Non-pigmented ciliary epithelial cell (primary cell): ENCODE measurements at regions not wholly inside any gene's neighbourhood (a gene's known extent, or its start where the extent isn't known, plus 50 kb on each side); places are given as distances from the start of the nearest gene placed in this dataset.

Source experiments
- DNase-seq: peaks from one replicate; pipeline ENCODE4 v3.0.0-alpha.2; 2010; ENCODE audit warnings: low read depth

DNA sequence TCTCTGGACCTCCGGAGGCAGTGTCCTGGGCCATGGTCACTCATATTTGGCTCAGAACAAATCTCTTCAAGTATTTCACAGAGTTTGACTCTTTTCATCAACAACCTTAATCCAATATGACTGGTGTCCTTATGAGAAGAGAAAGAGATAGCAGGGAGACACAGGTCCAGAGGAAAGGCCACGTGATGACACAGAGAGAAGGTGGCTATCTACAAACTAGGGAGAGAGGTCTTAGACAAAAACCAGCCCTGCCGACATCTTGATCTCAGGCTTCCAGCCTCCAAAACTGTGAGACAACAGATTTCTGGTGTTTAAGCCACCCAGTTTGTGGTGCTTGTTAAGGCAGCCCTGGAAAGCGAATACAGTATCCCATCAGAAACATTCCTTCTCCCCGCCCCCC lies 237.1 kb upstream of the PROK2 start:
- DNase-seq, result no peak

DNA sequence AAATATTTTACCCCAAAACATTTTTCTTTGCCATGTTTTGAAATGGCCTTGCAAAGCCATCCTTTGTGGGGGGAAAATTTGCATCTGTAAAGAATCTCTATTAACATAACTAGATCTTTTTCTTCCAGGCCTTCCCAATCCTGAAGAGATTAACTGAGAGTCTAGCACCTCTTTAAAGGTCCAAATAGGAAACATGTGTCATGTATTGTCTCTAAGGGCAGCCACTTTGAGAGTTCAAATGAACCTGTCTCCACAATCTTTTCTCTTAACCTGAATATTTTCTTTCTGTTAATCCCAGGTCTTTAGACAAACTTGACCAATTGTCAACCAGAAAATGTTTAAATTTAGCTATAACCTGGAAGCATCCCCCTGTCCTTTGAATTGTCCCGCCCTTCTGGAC lies 236.6 kb upstream of the PROK2 start:
- no peak for DNase-seq

DNA sequence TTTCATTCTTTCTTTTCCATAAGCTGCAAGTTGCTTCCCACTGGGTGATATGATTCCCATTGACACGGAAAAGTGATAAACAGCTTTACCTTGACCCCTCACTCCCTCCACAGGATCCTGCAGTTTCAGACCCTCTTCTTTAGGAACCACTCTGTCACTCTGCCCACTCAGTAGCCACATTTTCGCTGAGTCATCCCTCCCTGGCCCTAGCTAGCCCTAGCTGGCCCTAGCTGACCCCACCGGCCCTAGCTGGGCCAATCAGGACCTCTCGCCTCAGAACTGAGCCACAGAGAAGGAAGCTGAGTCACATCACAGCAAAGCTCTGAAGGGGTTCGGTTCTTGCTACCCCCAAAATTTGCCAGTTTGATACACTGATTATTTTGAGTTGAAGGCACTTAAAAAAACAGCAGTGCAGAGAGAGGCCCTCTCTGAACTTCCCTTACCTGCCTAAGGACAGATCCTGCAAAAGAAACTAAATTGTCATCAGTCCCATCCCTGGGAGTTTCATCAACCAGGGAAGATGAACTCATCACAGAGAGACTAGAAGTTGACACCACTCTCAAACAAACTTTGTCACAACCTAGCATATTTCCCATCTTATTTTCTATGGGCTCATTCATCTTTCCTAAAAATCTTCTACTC lies 233.5 kb upstream of the PROK2 start:
- DNase-seq, result no peak

DNA sequence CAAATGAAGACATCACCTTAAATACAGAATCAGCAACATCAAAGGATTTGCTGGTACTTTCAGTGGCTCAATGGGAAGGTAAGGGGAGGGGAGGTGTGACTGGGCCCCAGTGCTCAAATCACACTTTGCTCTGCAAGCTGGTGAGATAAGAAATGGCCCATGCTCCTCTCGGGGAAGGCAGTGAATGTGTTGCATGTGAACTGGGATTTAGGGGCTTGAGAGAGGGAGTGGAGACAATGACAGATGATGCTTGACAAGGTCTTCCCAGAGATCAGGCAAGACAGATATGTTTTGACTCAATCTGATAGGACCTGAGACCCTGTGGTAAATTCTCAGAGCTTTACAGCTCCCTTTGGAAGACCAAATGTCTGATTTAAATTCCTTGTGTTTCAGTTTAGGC lies 233.0 kb upstream of the PROK2 start:
- no peak for DNase-seq

DNA sequence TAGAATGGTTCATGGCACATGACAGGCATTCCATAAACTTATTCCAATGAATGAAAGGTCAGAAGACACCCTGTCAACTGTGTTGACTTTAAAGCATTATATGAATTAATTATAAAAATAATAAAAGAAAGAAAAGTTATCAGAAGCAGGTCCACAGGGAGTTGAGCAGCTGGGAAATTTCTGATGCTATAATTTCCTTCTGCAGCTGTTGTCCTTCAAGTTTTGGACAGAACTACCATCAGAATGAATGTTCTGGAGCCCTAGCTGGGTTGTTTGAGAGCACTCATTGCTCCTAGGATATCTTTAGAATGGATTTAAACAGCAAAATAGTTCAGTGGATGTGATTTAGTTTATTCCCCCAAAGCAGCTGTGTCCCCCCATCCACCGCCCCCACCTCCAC lies 232.4 kb upstream of the PROK2 start:
- DNase-seq, result no peak

DNA sequence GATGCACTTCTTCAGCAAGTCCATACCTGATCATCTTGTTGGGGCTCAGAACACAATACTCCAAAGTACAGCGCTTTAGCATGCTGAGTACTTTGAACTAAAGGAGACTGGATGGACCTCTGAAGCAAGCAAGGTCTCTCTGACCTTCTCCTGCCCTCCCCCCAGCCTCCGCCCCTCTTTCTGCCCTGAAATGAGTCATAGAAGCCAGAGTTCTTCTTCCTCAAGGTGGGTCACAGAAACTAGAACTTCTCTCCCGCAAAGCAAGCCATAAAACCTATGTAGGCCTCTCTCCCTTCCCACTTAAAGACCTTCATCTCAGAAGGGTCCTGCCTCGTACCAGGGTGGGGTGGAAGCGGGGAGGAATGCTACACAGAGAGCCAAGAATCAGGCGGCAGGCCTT lies 230.5 kb upstream of the PROK2 start:
- DNase-seq, result no peak

DNA sequence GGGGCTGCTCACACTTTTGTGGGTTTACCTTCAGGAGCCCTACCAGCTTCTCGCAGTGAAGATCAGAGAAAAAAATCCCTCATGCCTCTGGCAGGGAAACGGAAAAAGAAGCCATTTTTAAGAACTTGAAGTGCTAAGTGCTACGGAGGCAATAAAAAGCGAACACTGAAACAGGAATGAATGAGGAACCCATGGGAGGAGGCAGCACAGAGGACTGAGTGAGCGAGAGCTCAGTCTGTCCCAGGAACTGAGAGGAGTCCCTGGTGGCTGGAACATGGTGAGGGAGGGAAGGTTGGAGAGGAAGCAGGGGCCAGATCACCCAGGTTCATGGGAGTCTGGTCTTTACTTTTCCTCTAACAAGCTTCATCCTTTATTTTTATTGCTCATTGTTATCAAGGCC lies 228.1 kb upstream of the PROK2 start:
- DNase-seq, result no peak

DNA sequence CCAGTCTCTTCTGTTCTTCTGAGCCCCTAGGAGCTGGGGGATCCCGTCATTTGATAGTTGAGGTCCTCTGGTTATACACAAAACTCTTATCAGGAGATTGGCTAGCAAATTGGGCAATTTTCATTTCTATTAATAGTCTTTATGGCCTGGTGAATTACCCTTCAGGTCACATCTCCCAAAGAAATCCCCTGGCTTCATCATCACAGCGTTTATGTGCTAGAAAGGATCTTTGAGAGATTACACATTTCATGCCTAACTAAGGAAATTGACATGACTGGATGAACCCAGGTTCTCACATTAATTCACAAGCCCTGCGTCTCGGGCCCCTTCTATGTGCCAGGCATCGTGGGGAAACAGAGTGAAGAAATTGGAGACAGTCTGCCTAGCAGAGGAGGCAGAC lies 227.4 kb upstream of the PROK2 start:
- DNase-seq, result no peak

DNA sequence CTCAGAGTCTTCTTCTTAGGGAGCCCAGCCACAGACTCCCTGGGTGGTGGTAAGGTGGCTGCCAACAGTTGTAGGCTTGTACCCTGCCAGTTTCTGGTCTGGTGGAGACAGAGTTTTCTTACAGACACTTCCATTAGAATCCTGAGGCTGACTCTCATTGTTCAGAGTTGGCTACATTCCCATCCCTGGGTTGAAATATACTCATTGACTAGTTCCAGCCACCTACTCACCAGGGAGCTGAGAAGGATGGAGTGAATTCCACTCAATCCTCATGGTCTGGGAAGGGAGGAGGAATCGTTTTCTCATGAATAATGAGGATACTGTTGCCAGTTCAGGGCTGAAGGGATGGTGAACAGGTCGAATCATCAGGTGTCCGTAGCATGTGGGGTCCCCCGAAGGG lies 226.5 kb upstream of the PROK2 start:
- no peak for DNase-seq

DNA sequence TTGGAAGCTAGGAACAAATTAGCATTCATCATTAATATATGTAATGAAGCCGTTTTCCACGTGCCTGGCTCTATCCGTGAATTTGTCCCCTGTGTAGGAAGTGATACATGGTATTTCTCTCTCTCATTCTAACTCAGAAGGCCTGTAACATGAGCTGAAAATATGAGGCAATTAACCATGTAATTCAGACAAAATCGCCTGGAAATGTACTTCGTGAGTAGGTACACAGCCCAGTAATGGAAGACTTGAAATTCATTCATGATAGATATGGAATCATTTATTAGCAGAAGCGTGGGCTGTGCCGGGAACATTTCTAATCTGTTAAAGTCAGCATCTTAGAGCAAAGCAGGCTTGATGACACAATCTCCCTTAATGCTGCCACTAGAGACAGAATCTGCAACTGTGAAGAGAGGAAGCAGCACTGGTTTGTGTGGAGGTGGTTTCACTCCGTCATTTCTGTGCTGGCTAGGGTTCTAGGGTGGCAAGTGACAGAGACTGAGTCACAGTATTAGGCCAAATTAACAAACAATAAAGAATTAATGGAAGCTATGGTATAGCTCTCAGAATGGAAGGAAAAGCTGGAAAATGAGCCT lies 225.0 kb upstream of the PROK2 start:
- DNase-seq, result no peak

DNA sequence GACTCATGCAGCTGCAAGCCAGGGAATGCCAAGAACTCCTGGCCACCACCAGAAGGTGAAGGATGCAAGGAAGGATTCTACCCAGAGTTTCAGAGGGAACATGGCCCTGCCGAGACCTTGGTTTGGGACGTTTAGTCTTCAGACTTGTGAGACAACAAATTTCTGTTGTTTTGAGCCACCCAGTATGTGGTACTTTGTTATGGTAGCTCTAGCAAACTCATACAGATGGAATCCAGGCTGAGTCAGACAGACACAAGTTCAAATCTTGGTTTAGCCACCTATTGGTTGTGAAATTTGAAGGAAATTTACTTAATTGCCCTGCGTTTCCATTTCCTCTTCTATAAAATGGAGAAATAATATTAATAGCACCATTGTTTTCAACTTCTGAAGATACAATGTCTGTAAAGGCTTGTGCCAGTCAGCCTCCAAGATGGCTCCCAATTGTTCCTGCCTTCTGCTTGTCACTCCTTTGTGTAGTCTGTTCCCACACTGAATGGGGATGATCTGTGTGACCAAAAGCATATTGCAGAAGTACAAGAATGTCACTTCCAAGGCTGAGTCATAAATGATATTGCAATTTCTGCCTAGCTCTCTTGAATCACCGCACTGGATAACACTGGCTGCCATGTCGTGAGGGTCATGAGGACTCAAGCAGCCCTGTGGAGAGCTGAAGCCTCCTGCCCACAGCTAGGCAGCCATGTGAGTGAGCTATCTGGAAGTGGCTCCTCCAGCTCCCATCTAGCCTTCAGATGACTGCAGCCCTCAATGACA lies 223.5 kb upstream of the PROK2 start:
- DNase-seq, result no peak

DNA sequence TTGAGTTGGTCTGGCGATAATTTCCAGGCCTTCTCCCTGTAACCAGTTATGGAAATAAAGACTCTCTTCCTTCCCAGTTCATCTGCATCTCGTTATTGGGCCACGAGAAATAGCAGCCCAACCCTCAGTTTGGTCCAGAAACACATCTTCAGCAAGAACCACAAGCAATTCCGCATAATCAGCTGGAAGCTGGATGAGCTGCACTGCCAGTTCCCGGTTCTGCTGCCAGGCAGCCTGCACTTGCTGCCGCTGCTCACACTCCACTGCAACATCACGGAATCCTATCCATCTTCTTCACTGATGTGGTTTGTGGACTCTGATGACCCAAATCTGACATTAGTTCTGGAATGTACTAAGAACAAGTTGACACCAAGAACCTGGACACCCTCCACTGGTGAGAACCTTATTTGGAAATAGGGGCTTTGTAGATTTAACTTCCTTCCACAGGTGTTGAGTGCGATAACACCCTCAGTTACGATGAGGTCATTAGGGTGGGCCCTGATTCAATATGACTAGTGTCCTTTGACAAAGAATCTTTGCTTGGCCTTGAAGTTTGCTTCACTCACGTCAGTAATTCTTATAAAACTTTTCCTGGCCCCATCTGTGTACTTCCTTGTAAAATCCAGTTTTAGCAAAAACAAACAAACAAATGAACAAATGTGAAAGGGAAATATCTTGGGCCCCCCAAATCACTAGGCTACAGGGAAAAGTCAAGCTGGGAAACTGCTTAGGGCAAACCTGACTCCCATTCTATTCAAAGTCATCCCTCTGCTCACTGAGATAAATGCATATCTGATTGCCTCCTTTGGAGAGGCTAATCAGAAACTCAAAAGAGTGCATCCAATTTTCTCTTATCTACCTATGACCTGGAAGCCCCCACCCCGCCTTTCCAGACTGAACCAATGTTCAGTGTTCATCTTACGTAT lies 221.9 kb upstream of the PROK2 start:
- DNase-seq, result no peak

DNA sequence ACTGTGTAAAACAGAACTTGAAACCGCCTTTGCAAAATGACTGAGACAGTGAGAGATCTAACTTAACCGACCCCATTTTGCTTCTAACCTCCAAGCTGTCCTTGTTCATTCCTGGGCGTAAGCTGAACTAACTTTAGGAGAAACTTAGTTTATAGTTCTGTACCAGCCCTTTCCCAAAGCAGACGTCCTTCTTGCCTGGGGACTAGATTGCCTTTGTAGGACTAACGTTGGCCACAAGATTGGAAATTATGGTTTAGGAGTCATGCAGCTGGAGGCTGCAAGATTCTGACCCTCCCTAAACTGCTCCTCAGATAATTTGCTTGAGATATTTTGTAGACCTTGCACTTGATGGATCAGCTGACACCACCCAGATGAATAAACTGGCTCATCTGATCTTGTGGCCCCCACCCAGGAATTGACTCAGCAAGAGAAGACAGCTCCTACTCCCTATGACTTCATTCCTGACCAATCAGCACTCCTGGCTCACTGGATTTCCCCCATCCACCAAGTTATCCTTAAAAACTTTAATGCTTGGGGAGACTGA lies 219.9 kb upstream of the PROK2 start:
- no peak for DNase-seq

DNA sequence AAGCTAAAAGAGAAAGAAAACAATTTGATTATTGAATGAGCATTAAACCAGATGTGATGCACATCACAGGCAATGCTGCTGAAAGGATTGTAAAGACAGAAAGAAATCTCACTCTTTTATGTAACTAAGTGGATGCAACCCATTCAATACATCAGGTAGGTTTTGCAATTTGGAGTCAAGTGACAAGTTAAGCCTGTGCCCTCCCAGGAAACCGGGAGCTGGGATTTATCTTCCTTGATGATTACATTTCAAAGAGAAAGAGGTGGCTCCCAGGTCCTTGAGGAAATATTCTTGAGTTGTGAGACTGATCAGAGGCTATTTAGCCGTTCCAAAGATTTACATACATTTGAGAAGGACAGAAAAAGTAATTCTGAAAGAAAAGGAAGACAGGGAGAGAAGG lies 219.0 kb upstream of the PROK2 start:
- no peak for DNase-seq

DNA sequence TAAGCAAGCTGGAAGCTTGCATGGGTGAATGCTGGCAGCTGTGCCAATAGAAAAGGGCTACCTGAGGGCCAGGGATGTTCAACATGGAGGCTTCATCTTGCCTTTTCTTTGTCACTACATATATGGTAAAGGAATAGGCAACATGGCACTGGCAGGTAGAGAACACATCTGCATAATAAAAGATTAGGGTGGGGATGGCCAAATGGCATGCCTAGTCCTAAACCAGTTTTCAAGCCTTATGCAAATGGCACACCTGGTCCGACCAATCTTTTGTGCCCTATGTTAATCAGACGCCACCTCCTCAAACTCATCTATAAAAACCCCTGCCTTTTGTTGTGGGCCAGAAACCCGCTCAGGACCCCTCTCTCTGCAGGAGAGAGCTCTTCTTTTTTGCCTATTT lies 216.8 kb upstream of the PROK2 start:
- DNase-seq, result no peak

DNA sequence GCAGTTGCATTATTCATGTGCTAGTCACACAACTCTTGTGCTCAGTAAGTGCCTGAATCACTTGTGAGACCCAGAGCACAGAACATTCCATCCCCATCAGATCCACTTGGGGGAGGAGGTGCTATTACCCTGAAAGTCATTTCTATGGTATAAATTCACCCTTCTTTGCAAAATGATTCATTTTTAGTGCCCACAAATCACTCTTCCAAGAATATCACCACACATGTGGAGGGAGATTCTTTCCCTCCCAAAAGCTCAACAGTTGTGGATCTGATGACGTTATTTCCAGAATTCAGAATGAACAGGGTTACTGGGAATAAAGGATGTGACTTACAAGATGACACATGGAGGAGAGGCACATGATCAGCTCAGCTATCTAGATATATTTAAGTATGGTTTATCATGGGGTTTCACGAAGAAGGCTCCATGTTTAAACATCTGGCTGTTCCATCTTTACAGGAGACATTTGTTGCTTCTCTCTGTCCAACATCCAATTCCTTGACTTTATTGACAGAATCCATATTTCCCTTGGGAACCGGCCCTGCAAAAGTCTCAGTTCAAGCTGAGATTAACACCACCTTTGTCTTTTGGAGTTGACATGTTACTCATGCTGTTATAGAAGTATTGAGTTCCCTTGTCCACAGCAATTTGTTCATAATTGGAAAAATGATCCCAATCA lies 214.2 kb upstream of the PROK2 start:
- DNase-seq, result peak; percentile 71

DNA sequence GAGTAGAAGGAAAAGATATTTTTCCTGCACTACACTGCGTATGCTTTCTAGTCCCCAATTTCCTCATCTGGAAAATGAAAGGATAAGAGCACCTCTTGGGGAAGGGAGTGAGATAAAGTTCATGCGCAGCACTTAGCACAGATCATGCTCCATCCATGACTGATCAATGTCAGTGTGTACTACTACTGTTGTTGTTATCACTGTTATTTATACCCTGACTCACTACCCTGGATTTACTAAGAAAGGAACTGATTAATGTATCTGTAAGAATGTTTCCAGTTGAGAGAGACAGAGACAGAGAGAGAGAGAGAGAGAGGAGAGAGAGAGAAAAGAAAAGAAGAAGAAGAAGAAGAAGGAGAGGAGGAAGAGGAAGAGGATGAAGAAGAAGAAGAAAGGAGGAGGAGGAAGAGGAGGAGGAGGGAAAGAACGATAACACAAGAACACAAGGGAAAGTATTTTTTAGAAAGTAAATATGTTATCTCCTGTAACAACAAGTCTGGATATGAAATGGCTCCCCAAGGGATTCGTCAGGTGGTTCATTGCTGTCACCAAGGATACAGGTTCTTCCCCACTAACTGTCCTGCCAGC lies 212.2 kb upstream of the PROK2 start:
- DNase-seq, result no peak

DNA sequence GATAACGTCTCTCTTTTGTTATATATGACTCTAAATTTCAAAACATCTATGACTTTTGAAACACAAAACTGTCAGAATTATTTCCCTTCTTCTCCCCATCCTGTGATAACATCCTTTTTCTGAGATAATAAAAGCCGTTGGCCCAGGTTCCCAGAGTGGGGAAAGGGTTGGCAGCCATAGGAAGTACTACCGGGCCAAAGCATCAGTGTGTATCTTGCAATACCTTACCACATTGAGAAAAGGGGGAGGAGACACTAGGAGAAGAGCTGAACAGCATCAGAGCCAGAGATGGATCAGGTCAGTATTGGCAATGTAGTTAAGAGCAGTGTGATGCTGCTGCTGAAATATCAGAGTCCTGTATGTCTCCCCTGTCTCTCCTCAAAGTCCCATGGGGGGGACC lies 210.0 kb upstream of the PROK2 start:
- no peak for DNase-seq

DNA sequence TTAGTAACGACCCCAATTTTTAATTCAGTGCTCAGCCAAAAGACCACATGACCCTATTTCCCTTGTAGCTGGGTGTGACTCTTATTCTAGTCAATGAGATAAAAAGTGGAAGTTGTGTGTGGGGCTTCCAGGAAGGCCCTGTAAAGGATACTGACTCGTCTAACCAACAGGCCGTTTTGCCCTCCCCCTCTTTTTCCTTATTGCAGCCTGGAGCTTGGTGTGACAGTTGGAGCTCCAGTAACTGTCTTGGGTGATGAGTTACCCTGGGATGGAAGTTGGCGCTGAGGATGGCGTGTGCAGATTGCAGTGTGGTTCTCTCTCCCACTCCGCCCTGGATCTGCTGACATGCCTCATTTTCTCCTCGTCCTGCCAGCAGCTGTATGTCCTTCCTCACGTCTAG lies 209.3 kb upstream of the PROK2 start:
- DNase-seq, result no peak

DNA sequence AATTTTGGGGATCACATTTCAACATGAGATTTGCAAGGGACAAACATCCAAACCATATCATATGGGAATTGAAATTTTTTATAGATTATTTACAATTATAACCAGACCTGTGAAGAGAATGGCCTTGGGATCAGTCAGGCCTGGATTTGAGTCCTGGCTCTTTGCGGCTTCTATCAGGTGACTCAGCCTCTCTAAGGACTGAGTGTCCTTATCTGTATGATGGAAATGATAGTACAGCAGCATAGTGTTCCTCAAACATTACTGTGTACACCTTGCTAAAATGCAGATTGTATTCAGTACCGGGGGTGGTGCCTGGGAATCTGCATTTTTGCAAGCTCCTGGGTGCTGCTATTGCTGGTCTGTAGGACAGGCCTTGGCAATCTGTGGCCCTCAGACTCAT lies 206.7 kb upstream of the PROK2 start:
- no peak for DNase-seq

DNA sequence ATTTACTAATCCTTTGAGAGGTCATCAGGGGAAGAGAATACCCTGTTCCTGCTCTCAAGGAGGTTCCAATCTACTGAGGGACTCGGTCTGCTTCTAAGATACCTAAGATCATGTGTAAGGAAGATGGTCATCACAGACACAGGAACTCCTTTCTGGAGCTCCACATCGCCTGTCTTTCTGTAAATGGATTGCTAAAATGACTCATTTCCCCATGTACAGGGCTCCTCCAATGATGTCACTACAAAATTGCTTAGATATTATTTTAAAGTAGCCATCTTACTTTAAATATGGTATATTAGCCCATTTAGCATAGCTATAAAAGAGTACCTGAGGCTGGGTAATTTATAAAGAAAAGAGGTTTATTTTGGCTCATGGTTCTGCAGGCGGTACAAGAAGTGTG lies 206.1 kb upstream of the PROK2 start:
- DNase-seq, result no peak
